Naive thymus-derived CD4-positive, alpha-beta T cell (primary cell): ENCODE measurements at regions not wholly inside any gene's neighbourhood (a gene's known extent, or its start where the extent isn't known, plus 50 kb on each side); places are given as distances from the start of the nearest gene placed in this dataset.
A peak's percentile ranks its signal among the peaks of the same experiment; 100 is the strongest.

Experiments
- ATAC-seq: fragments of 150-1000 bp; cut with Tn5 transposase; 2 replicates; pipeline ENCODE4 v1.10.0; 2021; ENCODE audit warnings: mild to moderate bottlenecking, moderate library complexity
- CTCF ChIA-PET: fragments of 350-600 bp; sonication (Branson Sonifier 250); formaldehyde crosslinking; loops from one replicate; lab custom pipeline; 2021; ENCODE audit warnings: antibody characterized with exemption; lab: Charles Lee
- POLR2A ChIA-PET: fragments of 350-600 bp; sonication (Branson Sonifier 250); formaldehyde crosslinking; loops from one replicate; lab custom pipeline; 2021; ENCODE audit warnings: antibody characterized with exemption, inconsistent platforms; lab: Charles Lee
- DNase-seq, 9 donors: peaks; one replicate each; pipeline versions ENCODE4 v3.0.0 to v3.0.0-alpha.2; 2020 to 2022; ENCODE audit warnings: mixed read lengths in 1 of 9
- H3K27ac ChIP-seq: one replicate; pipeline ENCODE4 v1.7.0; 2013; ENCODE audit warnings: mild to moderate bottlenecking, low read depth, low read length, moderate library complexity
- H3K27me3 ChIP-seq, 2 donors: one replicate each; pipeline ENCODE4 v1.7.0; 2013; ENCODE audit warnings: low read length in 2 of 2, mild to moderate bottlenecking in 2 of 2, moderate library complexity in 2 of 2; ENCODE audit not compliant: control insufficient read depth in 2 of 2, insufficient read depth in 2 of 2
- H3K36me3 ChIP-seq, 3 experiments: 1 replicate in 2 of 3; 2 replicates in 1 of 3; pipeline ENCODE4 v1.7.0; 2013; ENCODE audit warnings: low read length in 3 of 3, mild to moderate bottlenecking in 3 of 3, moderate library complexity in 1 of 3; ENCODE audit not compliant: insufficient read depth in 3 of 3, control insufficient read depth in 2 of 3
- H3K4me1 ChIP-seq, 2 donors: one replicate each; pipeline ENCODE4 v1.7.0; 2013; ENCODE audit warnings: low read length in 2 of 2, mild to moderate bottlenecking in 2 of 2, moderate library complexity in 1 of 2; ENCODE audit not compliant: control insufficient read depth in 2 of 2, insufficient read depth in 2 of 2
- H3K4me3 ChIP-seq: 2 replicates; pipeline ENCODE4 v1.7.0; 2013; ENCODE audit warnings: mild to moderate bottlenecking, low read length
- H3K9me3 ChIP-seq, 3 experiments: 1 replicate in 2 of 3; 2 replicates in 1 of 3; pipeline ENCODE4 v1.7.0; 2013; ENCODE audit warnings: low read length in 3 of 3; ENCODE audit not compliant: control insufficient read depth in 2 of 3
- H3K27ac Mint-ChIP-seq, 9 donors: one replicate each; pipeline ENCODE4 v1.8.0; 2020 to 2022; ENCODE audit warnings: mixed read lengths in 9 of 9, mild to moderate bottlenecking in 8 of 9, moderate library complexity in 5 of 9, inconsistent platforms in 2 of 9
- H3K27me3 Mint-ChIP-seq, 5 donors: one replicate each; pipeline ENCODE4 v1.8.0; 2021 to 2022; ENCODE audit warnings: mixed read lengths in 5 of 5, mild to moderate bottlenecking in 1 of 5
- H3K36me3 Mint-ChIP-seq, 5 donors: one replicate each; pipeline ENCODE4 v1.8.0; 2020 to 2022; ENCODE audit warnings: mixed read lengths in 5 of 5, mild to moderate bottlenecking in 3 of 5, inconsistent platforms in 1 of 5
- H3K4me1 Mint-ChIP-seq, 7 donors: one replicate each; pipeline ENCODE4 v1.8.0; 2020 to 2022; ENCODE audit warnings: mixed read lengths in 7 of 7, mild to moderate bottlenecking in 3 of 7, inconsistent platforms in 1 of 7
- H3K4me3 Mint-ChIP-seq, 10 donors: one replicate each; pipeline ENCODE4 v1.8.0; 2020 to 2022; ENCODE audit warnings: mild to moderate bottlenecking in 10 of 10, mixed read lengths in 10 of 10, moderate library complexity in 6 of 10, inconsistent platforms in 2 of 10
- H3K9me3 Mint-ChIP-seq, 11 donors: one replicate each; pipeline ENCODE4 v1.8.0; 2020 to 2022; ENCODE audit warnings: mixed read lengths in 11 of 11, mild to moderate bottlenecking in 4 of 11, inconsistent platforms in 1 of 11, moderate library complexity in 1 of 11
- intact Hi-C, 2 donors: fragments of 100-400 bp; cut with micrococcal nuclease; formaldehyde crosslinking; loops; one replicate each; pipeline ENCODE4 v1.15.1; 2023

GRCh38 chr18:55880617-55881016, 292.6 kb upstream of the TCF4 start:
- H3K36me3 ChIP-seq = no peaks in the 10 kb centered on the region
- POLR2A ChIA-PET = no interaction called here
- Mint-ChIP-seq H3K9me3 (peaks cover 0 to 9% (median 0%) of the 10 kb centered on the region in 11 donors), H3K4me3 (no peak overlapping the region), H3K4me1 (no peaks in the 10 kb centered on the region), H3K27me3 (no peaks in the 10 kb centered on the region), H3K27ac (no peak overlapping the region), H3K36me3 (no peaks in the 10 kb centered on the region)
- no peak overlapping the region for H3K4me3 ChIP-seq
- ATAC-seq (no peak), DNase-seq (no peak)
- intact Hi-C loops = no loop called here
- H3K27ac ChIP-seq = no peak overlapping the region
- H3K27me3 ChIP-seq = no peaks in the 10 kb centered on the region
- CTCF ChIA-PET = no interaction called here
- no peaks in the 10 kb centered on the region for H3K9me3 ChIP-seq
- no peaks in the 10 kb centered on the region for H3K4me1 ChIP-seq

GRCh38 chr18:55879331-55879730, 291.3 kb upstream of the TCF4 start:
- no peaks in the 10 kb centered on the region for H3K27me3 ChIP-seq
- no peak overlapping the region for H3K4me3 Mint-ChIP-seq
- H3K36me3 ChIP-seq = no peaks in the 10 kb centered on the region
- no peak for DNase-seq
- H3K27me3 Mint-ChIP-seq = no peaks in the 10 kb centered on the region
- H3K4me1 Mint-ChIP-seq = no peaks in the 10 kb centered on the region
- H3K4me3 ChIP-seq = no peak overlapping the region
- H3K27ac Mint-ChIP-seq = no peak overlapping the region
- CTCF ChIA-PET = no interaction called here
- no peak overlapping the region for H3K27ac ChIP-seq
- H3K36me3 Mint-ChIP-seq = no peaks in the 10 kb centered on the region
- no peaks in the 10 kb centered on the region for H3K9me3 ChIP-seq
- no peaks in the 10 kb centered on the region for H3K4me1 ChIP-seq
- POLR2A ChIA-PET = no interaction called here
- intact Hi-C loops = no loop called here
- H3K9me3 Mint-ChIP-seq = peaks cover 0 to 9% (median 0%) of the 10 kb centered on the region in 11 donors
- ATAC-seq = no peak

- Mint-ChIP-seq H3K9me3 (peaks cover 0 to 9% (median 0%) of the 10 kb centered on the region in 11 donors), H3K36me3 (no peaks in the 10 kb centered on the region), H3K4me1 (no peaks in the 10 kb centered on the region), H3K27ac (peak overlapping the region in 1 of 9 donors; percentile 50), H3K27me3 (no peaks in the 10 kb centered on the region), H3K4me3 (no peak overlapping the region)
- Histone ChIP-seq H3K9me3 (no peaks in the 10 kb centered on the region), H3K27me3 (no peaks in the 10 kb centered on the region), H3K36me3 (no peaks in the 10 kb centered on the region), H3K27ac (no peak overlapping the region), H3K4me3 (no peak overlapping the region), H3K4me1 (no peaks in the 10 kb centered on the region)
- no peak for DNase-seq
- intact Hi-C loops = no loop called here
- POLR2A ChIA-PET = no interaction called here
- ATAC-seq = no peak
- CTCF ChIA-PET = no interaction called here
Observed at GRCh38 chr18:55878224-55878623, 290.2 kb upstream of the TCF4 start.

GRCh38 chr18:55877321-55877720, 289.3 kb upstream of the TCF4 start:
- Histone ChIP-seq H3K36me3 (no peaks in the 10 kb centered on the region), H3K4me1 (no peaks in the 10 kb centered on the region), H3K9me3 (no peaks in the 10 kb centered on the region), H3K4me3 (no peak overlapping the region), H3K27ac (no peak overlapping the region), H3K27me3 (no peaks in the 10 kb centered on the region)
- Mint-ChIP-seq H3K4me1 (no peaks in the 10 kb centered on the region), H3K36me3 (no peaks in the 10 kb centered on the region), H3K27ac (no peak overlapping the region), H3K4me3 (no peak overlapping the region), H3K27me3 (no peaks in the 10 kb centered on the region), H3K9me3 (peaks cover 0 to 13% (median 0%) of the 10 kb centered on the region in 11 donors)
- ChIA-PET CTCF (no interaction called here), POLR2A (no interaction called here)
- ATAC-seq (no peak), DNase-seq (no peak)
- intact Hi-C loops = no loop called here

- Mint-ChIP-seq H3K36me3 (no peaks in the 10 kb centered on the region), H3K27me3 (no peaks in the 10 kb centered on the region), H3K4me3 (no peak overlapping the region), H3K27ac (no peak overlapping the region), H3K4me1 (no peaks in the 10 kb centered on the region), H3K9me3 (peaks cover 0 to 13% (median 0%) of the 10 kb centered on the region in 11 donors)
- intact Hi-C loops = no loop called here
- no peaks in the 10 kb centered on the region for H3K36me3 ChIP-seq
- no peak overlapping the region for H3K4me3 ChIP-seq
- no peaks in the 10 kb centered on the region for H3K4me1 ChIP-seq
- H3K27ac ChIP-seq = no peak overlapping the region
- DNase-seq (no peak), ATAC-seq (no peak)
- ChIA-PET POLR2A (no interaction called here), CTCF (no interaction called here)
- no peaks in the 10 kb centered on the region for H3K27me3 ChIP-seq
- H3K9me3 ChIP-seq = no peaks in the 10 kb centered on the region
Observed at GRCh38 chr18:55876254-55876653, 288.3 kb upstream of the TCF4 start.

GRCh38 chr18:55875371-55875901, 287.4 kb upstream of the TCF4 start:
- Histone ChIP-seq H3K27me3 (no peaks in the 10 kb centered on the region), H3K4me1 (no peaks in the 10 kb centered on the region), H3K4me3 (no peak overlapping the region), H3K27ac (no peak overlapping the region), H3K9me3 (no peaks in the 10 kb centered on the region), H3K36me3 (no peaks in the 10 kb centered on the region)
- Mint-ChIP-seq H3K27ac (no peak overlapping the region), H3K27me3 (no peaks in the 10 kb centered on the region), H3K9me3 (peaks cover 0 to 13% (median 0%) of the 10 kb centered on the region in 11 donors), H3K36me3 (no peaks in the 10 kb centered on the region), H3K4me1 (no peaks in the 10 kb centered on the region), H3K4me3 (no peak overlapping the region)
- ChIA-PET POLR2A (no interaction called here), CTCF (no interaction called here)
- no peak for DNase-seq
- intact Hi-C loops = no loop called here
- ATAC-seq = no peak

- Histone ChIP-seq H3K36me3 (no peaks in the 10 kb centered on the region), H3K9me3 (no peaks in the 10 kb centered on the region), H3K27ac (no peak overlapping the region), H3K4me3 (no peak overlapping the region), H3K27me3 (no peaks in the 10 kb centered on the region), H3K4me1 (no peaks in the 10 kb centered on the region)
- DNase-seq (no peak), ATAC-seq (no peak)
- Mint-ChIP-seq H3K4me3 (no peak overlapping the region), H3K9me3 (peaks cover 0 to 10% (median 0%) of the 10 kb centered on the region in 11 donors), H3K4me1 (no peaks in the 10 kb centered on the region), H3K36me3 (no peaks in the 10 kb centered on the region), H3K27ac (no peak overlapping the region), H3K27me3 (no peaks in the 10 kb centered on the region)
- ChIA-PET CTCF (no interaction called here), POLR2A (no interaction called here)
- intact Hi-C loops = no loop called here
Observed at GRCh38 chr18:55869556-55870501, 281.8 kb upstream of the TCF4 start.
